Stimulated activated CD4-positive, alpha-beta T cell treated with anti-CD3 and anti-CD28 coated beads, TNF-alpha, amount 100 ng/mL, for 24 hours (primary cell): ENCODE measurements at regions not wholly inside any gene's neighbourhood (a gene's known extent, or its start where the extent isn't known, plus 50 kb on each side); places are given as distances from the start of the nearest gene placed in this dataset.

Source experiments
- DNase-seq, 3 experiments: peaks; one replicate each; pipeline ENCODE4 v3.0.0-alpha.2; 2020; ENCODE audit warnings: low read depth in 3 of 3

- no peak for DNase-seq
Observed at GRCh38 chr14:101369916-101370592, 191.2 kb upstream of the DIO3 start.

DNA sequence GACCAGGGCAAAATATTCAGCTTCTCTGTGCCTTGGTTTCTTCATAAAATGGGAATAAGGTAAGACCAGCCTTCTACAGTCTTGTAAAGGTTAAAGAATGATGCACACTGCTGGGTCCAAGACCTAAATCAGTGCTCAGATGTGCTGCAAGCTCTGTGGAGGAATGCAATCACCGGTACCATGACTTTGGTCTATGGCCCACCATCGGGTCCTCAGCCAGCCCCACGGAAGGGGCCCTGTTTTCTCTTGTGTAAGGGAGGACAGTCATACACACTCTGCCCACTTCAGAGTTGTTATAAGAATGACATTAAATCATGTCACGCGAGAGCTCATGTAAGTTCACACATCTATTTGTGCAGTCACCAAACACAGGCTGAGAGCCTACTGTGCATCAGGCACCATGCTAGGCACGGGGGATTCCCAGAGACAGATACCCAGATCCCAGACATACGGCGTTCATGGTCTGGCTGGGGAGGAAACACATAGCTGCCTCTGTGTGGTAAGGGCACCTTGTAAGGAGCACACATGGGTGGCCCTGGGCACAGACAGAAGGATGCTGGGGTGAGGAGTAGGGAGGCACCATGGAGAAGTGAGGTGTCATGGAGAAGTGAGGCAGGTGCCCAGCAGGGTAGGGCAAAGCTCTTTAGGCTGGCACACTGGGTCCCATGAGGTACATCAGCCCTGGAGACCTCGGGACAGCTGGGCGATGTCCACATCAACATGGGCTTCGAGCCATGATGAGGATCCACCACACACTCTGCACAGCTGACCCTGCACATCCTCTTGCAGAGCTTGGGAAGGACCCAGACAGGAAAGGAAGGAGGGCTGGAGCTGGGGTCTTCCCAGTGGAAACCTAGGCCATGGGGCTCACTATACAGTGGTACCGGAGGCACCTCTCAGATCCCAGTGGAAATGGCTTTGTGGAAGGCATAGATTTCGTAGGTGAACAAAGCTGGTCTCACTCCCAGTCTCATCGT is 190.4 kb upstream of the DIO3 start:
- DNase-seq: no peak

- no peak for DNase-seq
Observed at GRCh38 chr14:101371799-101372793, 189.2 kb upstream of the DIO3 start.

DNA sequence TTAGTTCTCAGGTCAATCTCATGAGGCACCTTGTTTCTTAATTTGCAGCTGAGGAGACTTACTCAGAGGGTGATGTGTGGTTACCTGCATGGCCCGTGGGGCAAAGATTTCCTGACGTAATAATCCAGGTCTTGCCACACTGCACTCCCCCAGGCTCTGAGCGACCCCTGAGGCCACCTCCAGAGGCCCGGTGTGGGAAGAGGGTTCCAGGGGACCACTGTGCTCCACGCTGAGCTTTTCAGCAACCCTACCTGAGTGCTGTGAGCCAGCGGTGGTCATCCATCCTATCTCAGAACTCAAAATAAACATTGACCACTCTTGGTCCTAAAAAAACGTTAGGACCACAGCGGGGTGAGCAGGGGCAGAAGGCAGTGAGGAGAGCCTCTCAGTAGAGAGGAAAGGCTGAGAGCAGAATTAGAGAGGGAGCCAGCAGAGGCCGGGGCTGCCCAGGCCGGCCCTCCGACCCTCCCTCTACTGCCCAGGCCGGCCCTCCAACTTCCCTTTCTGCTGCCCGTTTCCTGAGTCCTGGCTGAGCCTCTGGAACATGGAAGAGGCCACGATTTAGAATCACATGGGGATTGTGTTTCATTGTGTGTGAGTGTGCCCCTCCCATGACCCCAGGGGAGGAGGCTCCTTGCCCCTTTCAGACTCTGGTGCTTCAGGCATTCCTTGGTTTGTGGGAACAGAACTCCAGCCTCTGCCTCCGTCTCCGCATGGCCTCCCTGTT is 188.2 kb upstream of the DIO3 start:
- no peak for DNase-seq

DNA sequence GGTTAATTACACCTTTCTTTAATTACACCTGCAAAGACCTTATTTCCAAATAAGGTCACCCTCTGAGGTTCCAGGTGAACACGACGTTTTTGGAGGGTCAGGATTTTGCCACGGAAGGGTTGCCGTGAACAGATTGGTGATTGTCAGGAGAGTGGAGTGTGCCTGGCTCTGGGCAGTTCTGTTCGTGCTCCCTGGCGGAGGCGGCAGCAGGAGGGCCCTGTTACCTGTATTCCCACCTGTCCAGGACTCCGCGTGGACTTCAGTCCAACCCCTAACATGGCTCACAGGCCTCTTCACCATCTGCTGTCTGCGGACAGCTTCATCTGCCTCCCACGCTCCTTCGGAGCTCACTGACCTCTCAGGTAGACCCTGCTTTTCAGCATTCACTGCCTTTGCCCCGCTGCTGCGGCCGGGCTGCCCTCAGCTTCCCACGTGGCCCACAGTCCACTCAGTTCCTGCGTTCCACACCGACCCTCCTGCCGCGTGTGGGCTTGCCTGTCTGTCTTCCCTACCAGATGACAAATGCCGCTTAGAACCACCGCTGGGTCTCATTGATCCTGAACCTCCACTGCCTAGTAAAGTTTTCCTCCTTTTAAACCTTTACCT is 187.5 kb upstream of the DIO3 start:
- DNase-seq: no peak

DNA sequence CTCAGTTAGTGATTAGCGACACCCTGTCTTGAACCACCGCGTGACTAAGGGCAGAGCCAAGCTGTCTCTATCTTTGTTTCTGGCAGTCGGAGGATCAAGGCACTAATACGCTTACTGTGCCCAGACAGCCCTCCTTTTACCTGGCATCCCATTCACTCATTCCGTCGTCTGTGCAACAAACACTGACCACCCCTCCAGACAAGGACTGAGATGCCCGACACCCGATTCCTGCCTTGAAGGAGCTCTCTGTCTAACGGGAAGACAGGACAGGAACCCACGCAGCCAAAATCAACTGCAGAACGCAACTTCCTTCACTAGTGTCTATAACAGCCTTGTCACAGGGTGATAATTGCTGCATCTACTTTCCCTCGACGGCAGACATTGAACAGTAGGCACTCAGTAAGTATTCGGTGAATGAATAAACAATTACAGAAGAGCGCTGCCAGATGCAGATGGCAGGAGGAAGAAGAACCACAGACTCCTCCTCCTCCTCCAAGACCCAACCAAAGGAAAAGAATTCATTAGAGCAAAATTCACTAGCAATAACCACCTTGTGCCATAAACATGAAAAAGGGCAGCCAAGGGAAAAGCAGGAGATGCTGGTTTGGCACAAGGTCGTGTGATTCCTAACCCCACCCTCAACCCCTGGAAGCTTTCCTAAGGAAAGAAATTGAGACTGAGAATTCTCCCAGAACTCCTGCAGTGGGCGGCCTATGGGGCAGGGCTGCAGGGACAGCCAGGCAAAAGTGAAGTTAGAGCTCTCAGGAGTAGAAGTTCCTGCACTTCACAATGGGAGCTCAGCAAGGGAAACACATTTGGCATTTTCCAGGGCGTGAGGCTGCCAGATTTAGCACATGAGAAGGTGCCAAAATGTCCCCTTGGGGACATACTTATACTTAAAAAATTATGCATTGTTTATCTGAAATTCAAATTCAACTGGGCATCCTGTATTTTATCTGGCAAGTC is 186.6 kb upstream of the DIO3 start:
- DNase-seq: no peak

- no peak for DNase-seq
Observed at GRCh38 chr14:101377069-101377468, 184.2 kb upstream of the DIO3 start.

DNA sequence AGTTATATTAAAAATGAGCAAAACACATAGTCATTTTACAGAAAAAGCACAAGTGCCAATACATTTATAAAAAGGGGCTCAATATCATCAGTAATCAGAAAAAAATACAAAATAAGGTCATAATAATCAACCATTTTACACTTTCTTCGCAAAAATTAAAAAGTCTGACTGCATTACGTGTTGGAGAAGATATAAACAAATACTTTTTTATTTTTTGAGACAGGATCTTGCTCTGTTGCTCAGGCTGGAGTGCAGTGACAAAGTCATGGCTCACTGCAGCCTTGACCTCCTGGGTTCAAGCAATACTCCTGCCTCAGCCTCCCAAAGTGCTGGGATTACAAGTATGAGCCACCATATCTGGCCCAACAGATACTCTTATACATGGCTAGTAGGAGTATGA is 181.5 kb upstream of the DIO3 start:
- no peak for DNase-seq

GRCh38 chr14:101380512-101380911 is 180.8 kb upstream of the DIO3 start:
- DNase-seq: no peak

DNA sequence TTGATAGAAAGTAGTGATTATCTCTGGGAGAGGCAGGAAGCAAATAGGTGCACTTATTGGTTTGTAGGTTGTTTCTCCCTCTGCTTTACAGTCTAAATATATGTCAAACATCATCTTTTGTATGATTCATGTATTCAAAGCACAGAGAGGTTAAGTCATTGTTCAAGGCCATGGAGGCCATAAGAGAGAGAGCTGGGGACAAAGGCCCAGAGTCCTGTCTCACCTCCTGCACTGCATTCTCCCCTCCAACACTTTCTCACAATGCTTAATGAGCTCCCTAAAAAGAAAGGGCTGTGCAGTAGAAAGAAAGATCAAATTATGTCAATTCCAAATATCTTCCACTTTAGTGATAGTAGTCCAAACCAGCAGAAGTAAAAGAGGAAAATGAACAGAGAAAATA is 180.4 kb upstream of the DIO3 start:
- DNase-seq: no peak

DNA sequence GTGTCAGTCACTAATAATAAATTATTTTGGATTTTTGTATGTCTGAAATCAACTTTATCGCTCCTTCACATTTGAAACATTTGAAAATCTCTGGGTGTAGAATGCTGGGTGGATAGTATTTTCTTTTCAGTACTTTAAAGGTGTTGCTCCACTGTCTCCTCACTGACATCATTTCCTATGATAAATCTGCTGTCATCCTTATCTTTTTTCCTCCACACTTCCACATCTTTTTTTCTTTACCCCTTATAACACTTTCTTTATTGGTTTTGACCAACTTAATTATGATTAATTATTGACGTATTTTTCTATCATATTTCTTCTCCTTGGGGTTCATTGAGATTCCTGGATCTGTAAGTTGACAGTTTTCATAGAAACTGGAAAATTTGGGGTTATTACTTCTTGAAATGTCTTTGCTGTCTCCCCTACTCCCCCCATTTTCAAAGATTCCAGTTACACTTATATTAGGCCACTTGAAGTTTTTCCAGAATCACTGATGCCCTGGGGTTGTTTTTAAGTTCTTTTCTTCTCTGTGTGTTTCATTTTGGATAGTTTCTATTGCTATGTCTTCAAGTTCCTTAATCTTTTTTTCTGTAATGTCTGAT is 177.5 kb upstream of the DIO3 start:
- DNase-seq: no peak

- DNase-seq: no peak
Observed at GRCh38 chr14:101394374-101394773, 166.9 kb upstream of the DIO3 start.

GRCh38 chr14:101395779-101396178 is 165.5 kb upstream of the DIO3 start:
- DNase-seq: no peak

DNA sequence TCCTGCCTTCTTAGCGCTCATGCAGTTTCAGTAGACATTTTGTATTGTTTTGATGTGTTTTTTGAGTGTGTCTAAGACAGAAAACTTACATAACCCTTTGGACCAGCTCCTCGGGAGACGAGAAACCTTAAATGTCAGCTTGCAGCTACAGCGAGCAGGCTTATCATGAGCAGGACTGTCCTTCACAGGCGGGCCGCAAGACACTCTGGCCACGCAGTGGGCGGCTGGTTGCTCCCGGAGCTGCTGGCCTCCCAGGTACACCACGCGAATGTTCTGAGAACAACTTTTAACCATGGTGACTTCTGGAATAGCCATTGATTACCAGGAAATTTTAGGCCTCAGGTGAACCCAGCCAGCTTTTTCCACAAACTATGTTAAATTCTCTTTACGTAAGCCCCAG is 164.1 kb upstream of the DIO3 start:
- no peak for DNase-seq

GRCh38 chr14:101398011-101398410 is 163.3 kb upstream of the DIO3 start:
- DNase-seq: no peak

- no peak for DNase-seq
Observed at GRCh38 chr14:101399737-101400517, 161.4 kb upstream of the DIO3 start.

GRCh38 chr14:101400830-101401229 is 160.5 kb upstream of the DIO3 start:
- no peak for DNase-seq

- DNase-seq: no peak
Observed at GRCh38 chr14:101402936-101403660, 158.2 kb upstream of the DIO3 start.
